H1 (cell line): ENCODE measurements at regions not wholly inside any gene's neighbourhood (a gene's known extent, or its start where the extent isn't known, plus 50 kb on each side); places are given as distances from the start of the nearest gene placed in this dataset.

ENCODE experiments used
- CTCF ChIA-PET: fragments of 300-600 bp; sonication (Branson Sonifier 250); formaldehyde crosslinking; loops from one replicate; lab custom pipeline; 2021; ENCODE audit not compliant: partially characterized antibody; lab: Charles Lee
- POLR2A ChIA-PET: fragments of 300-600 bp; sonication (Branson Sonifier 250); formaldehyde crosslinking; loops from one replicate; lab custom pipeline; 2021; ENCODE audit warnings: inconsistent platforms; ENCODE audit not compliant: partially characterized antibody; lab: Charles Lee
- DNase-seq, 2 experiments: peaks; one replicate each; pipeline versions ENCODE4 v3.0.0 to v3.0.0-alpha.2; 2010 to 2022; ENCODE audit warnings: low spot score in 2 of 2, low read depth in 1 of 2, mixed read lengths in 1 of 2
- FAIRE-seq: peaks from 2 replicates; lab custom pipeline; 2011; peaks lifted over from hg19 to GRCh38; lab: Jason Lieb, UNC
- H2AFZ ChIP-seq: 2 replicates; pipeline ENCODE4 v1.8.1; 2012; ENCODE audit warnings: low read length, inconsistent platforms
- H2AK5ac ChIP-seq: 2 replicates; pipeline ENCODE4 v1.6.1; 2013; ENCODE audit warnings: low read depth, low read length
- H2BK120ac ChIP-seq: replicated peaks from 2 replicates; pipeline ENCODE3; 2013; ENCODE audit warnings: low read depth, low read length, inconsistent platforms
- H2BK12ac ChIP-seq: 2 replicates; pipeline ENCODE4 v1.6.1; 2013; ENCODE audit warnings: low read depth, low read length
- H2BK15ac ChIP-seq: 2 replicates; pipeline ENCODE4 v1.6.1; 2013; ENCODE audit warnings: low read length
- H2BK20ac ChIP-seq: 2 replicates; pipeline ENCODE4 v1.6.1; 2013; ENCODE audit warnings: low read length
- H2BK5ac ChIP-seq: 2 replicates; pipeline ENCODE4 v1.6.1; 2013; ENCODE audit warnings: low read depth, low read length
- H3K14ac ChIP-seq: 2 replicates; pipeline ENCODE4 v1.6.1; 2013; ENCODE audit warnings: inconsistent platforms; ENCODE audit not compliant: insufficient read length
- H3K18ac ChIP-seq: 2 replicates; pipeline ENCODE4 v1.6.1; 2013; ENCODE audit warnings: low read length; ENCODE audit errors: extremely low read depth
- H3K23ac ChIP-seq: 2 replicates; pipeline ENCODE4 v1.6.1; 2013; ENCODE audit warnings: inconsistent platforms; ENCODE audit not compliant: insufficient read length
- H3K23me2 ChIP-seq: 2 replicates; pipeline ENCODE4 v1.6.1; 2013; ENCODE audit warnings: low read depth, low read length
- H3K27ac ChIP-seq: 2 replicates; pipeline ENCODE4 v1.6.1; 2011; ENCODE audit warnings: low read depth, low read length, inconsistent platforms
- H3K27me3 ChIP-seq, 4 experiments: replicated peaks in 1 of 4; 1 replicate in 1 of 4; 2 replicates in 3 of 4; pipeline versions ENCODE4 v1.6.1 to v1.8.1; 2011 to 2013; ENCODE audit warnings: low read length in 3 of 4, mild to moderate bottlenecking in 3 of 4, inconsistent platforms in 2 of 4, mixed read lengths in 2 of 4, moderate library complexity in 1 of 4; ENCODE audit not compliant: control insufficient read depth in 3 of 4, insufficient read depth in 3 of 4; ENCODE audit errors: extremely low read depth in 1 of 4
- H3K36me3 ChIP-seq, 4 experiments: 2 replicates each; pipeline versions ENCODE4 v1.6.1 to v1.8.1; 2011 to 2013; ENCODE audit warnings: mild to moderate bottlenecking in 4 of 4, low read length in 3 of 4, moderate library complexity in 2 of 4, control low read depth in 1 of 4, inconsistent platforms in 1 of 4; ENCODE audit not compliant: insufficient read depth in 4 of 4, control insufficient read depth in 2 of 4
- H3K4ac ChIP-seq: replicated peaks from 2 replicates; pipeline ENCODE3; 2013; ENCODE audit warnings: low read length, low read depth, mixed read lengths, inconsistent platforms; ENCODE audit not compliant: insufficient read length
- H3K4me1 ChIP-seq, 4 experiments: replicated peaks in 1 of 4; 1 replicate in 1 of 4; 2 replicates in 3 of 4; pipeline versions ENCODE4 v1.6.1 to v1.8.1; 2011 to 2013; ENCODE audit warnings: low read length in 3 of 4, inconsistent platforms in 2 of 4, mixed read lengths in 1 of 4; ENCODE audit not compliant: insufficient read depth in 4 of 4, control insufficient read depth in 3 of 4
- H3K4me2 ChIP-seq, 2 experiments: 2 replicates each; pipeline versions ENCODE4 v1.6.1 to v1.8.1; 2011 to 2013; ENCODE audit warnings: low read depth in 2 of 2, low read length in 2 of 2, control low read depth in 1 of 2, inconsistent platforms in 1 of 2, mild to moderate bottlenecking in 1 of 2; ENCODE audit not compliant: insufficient read depth in 1 of 2
- H3K4me3 ChIP-seq, 4 experiments: fragments of 200-600, 300-600 bp in 1 of 4; sonication (generic), shearing (Covaris generic), sonication (Bioruptor Twin) in 1 of 4; 2 replicates each; pipeline versions ENCODE4 v1.5.1 to v1.8.1; 2011 to 2016; ENCODE audit warnings: low read length in 4 of 4, low read depth in 3 of 4, control low read depth in 2 of 4, inconsistent platforms in 2 of 4, mild to moderate bottlenecking in 2 of 4, mixed read lengths in 1 of 4, moderate library complexity in 1 of 4; ENCODE audit not compliant: insufficient read depth in 2 of 4; ENCODE audit errors: extremely low read depth in 1 of 4
- H3K56ac ChIP-seq: replicated peaks from 2 replicates; pipeline ENCODE3; 2013; ENCODE audit warnings: low read depth, mild to moderate bottlenecking, mixed read lengths, low read length, inconsistent platforms; ENCODE audit not compliant: insufficient read length
- H3K79me1 ChIP-seq: 2 replicates; pipeline ENCODE4 v1.6.1; 2013; ENCODE audit warnings: low read depth, low read length, control low read depth
- H3K79me2 ChIP-seq, 2 experiments: 2 replicates each; pipeline versions ENCODE4 v1.6.1 to v1.8.1; 2012 to 2013; ENCODE audit warnings: low read length in 2 of 2, mild to moderate bottlenecking in 2 of 2, inconsistent platforms in 1 of 2; ENCODE audit not compliant: insufficient read depth in 2 of 2, control insufficient read depth in 1 of 2
- H3K9ac ChIP-seq, 4 experiments: replicated peaks in 1 of 4; 1 replicate in 1 of 4; 2 replicates in 3 of 4; pipeline versions ENCODE4 v1.6.1 to v1.8.1; 2011 to 2013; ENCODE audit warnings: low read depth in 3 of 4, low read length in 3 of 4, control low read depth in 2 of 4, mild to moderate bottlenecking in 2 of 4, moderate library complexity in 2 of 4, inconsistent platforms in 1 of 4; ENCODE audit errors: extremely low read depth in 1 of 4
- H3K9me3 ChIP-seq, 2 experiments: 2 replicates each; pipeline versions ENCODE4 v1.6.1 to v1.8.1; 2012 to 2013; ENCODE audit warnings: mild to moderate bottlenecking in 2 of 2, moderate library complexity in 2 of 2, control low read depth in 1 of 2, inconsistent platforms in 1 of 2, low read depth in 1 of 2, low read length in 1 of 2, mixed read lengths in 1 of 2; ENCODE audit not compliant: insufficient read depth in 2 of 2
- H4K20me1 ChIP-seq, 2 experiments: replicated peaks in 1 of 2; 2 replicates each; pipeline versions ENCODE3 to v1.8.1; 2011 to 2013; ENCODE audit warnings: inconsistent platforms in 2 of 2, low read length in 2 of 2, mild to moderate bottlenecking in 1 of 2; ENCODE audit not compliant: insufficient read depth in 2 of 2, control insufficient read depth in 1 of 2
- H4K5ac ChIP-seq: 2 replicates; pipeline ENCODE4 v1.6.1; 2013; ENCODE audit warnings: low read length, low read depth, mixed read lengths, inconsistent platforms; ENCODE audit not compliant: insufficient read length
- H4K8ac ChIP-seq: 2 replicates; pipeline ENCODE4 v1.8.0; 2013; ENCODE audit warnings: mild to moderate bottlenecking, moderate library complexity, low read length, inconsistent platforms; ENCODE audit not compliant: insufficient read depth; ENCODE audit errors: extremely low read depth
- H4K91ac ChIP-seq: replicated peaks from 2 replicates; pipeline ENCODE3; 2013; ENCODE audit warnings: low read length, mixed read lengths, inconsistent platforms; ENCODE audit not compliant: insufficient read length
- BRCA1 ChIP-seq: IDR thresholded peaks from 2 replicates; pipeline ENCODE4 v1.6.1; 2012; ENCODE audit warnings: low read depth, low read length, improper control_type of control experiment
- CBX8 ChIP-seq: fragments of 300-800, 300-1000 bp; sonication (generic); IDR thresholded peaks from 2 replicates; pipeline ENCODE4 v1.7.1; 2016; ENCODE audit warnings: low read depth, low read length, borderline replicate concordance
- CTBP2 ChIP-seq: IDR thresholded peaks from 2 replicates; pipeline ENCODE4 v1.7.0; 2011; ENCODE audit warnings: borderline replicate concordance, mild to moderate bottlenecking, moderate library complexity, mixed read lengths, low read length; ENCODE audit not compliant: insufficient read depth, insufficient read length
- EZH2 ChIP-seq: fragments of 200-600 bp; sonication (generic); IDR thresholded peaks from 2 replicates; pipeline ENCODE4 v1.7.1; 2012; ENCODE audit warnings: low read depth, mild to moderate bottlenecking, moderate library complexity, low read length, inconsistent platforms; ENCODE audit not compliant: severe bottlenecking
- GABPA ChIP-seq: IDR thresholded peaks from 2 replicates; pipeline ENCODE4 v1.6.1; 2011; ENCODE audit warnings: mild to moderate bottlenecking, low read length, moderate library complexity, borderline replicate concordance; ENCODE audit not compliant: insufficient read depth
- HDAC2 ChIP-seq, 2 experiments: fragments of 300-600 bp in 1 of 2; sonication (generic) in 1 of 2; IDR thresholded peaks; 2 replicates each; pipeline ENCODE4 v1.6.1; 2011 to 2012; ENCODE audit warnings: low read depth in 2 of 2, low read length in 2 of 2, mild to moderate bottlenecking in 2 of 2, moderate library complexity in 2 of 2, borderline replicate concordance in 1 of 2, inconsistent platforms in 1 of 2
- KDM4A ChIP-seq: IDR thresholded peaks from one replicate; pipeline ENCODE4 v1.7.1; 2012; ENCODE audit warnings: low read depth, mild to moderate bottlenecking, moderate library complexity, low read length, inconsistent platforms; ENCODE audit not compliant: severe bottlenecking
- RFX5 ChIP-seq: IDR thresholded peaks from 2 replicates; pipeline ENCODE4 v1.6.1; 2011; ENCODE audit warnings: low read depth, low read length, improper control_type of control experiment, borderline replicate concordance
- RXRA ChIP-seq: IDR thresholded peaks from 2 replicates; pipeline ENCODE4 v1.6.1; 2011; ENCODE audit warnings: low read depth, mild to moderate bottlenecking, low read length, moderate library complexity; ENCODE audit not compliant: insufficient read depth
- SIX5 ChIP-seq: IDR thresholded peaks from 2 replicates; pipeline ENCODE4 v1.6.1; 2011; ENCODE audit warnings: mild to moderate bottlenecking, low read depth, low read length
- SP4 ChIP-seq: IDR thresholded peaks from 2 replicates; pipeline ENCODE4 v1.6.1; 2012; ENCODE audit warnings: low read length, inconsistent platforms
- TCF12 ChIP-seq: IDR thresholded peaks from 2 replicates; pipeline ENCODE4 v1.6.1; 2011; ENCODE audit warnings: low read depth, mild to moderate bottlenecking, low read length
- ZNF274 ChIP-seq: IDR thresholded peaks from 2 replicates; pipeline ENCODE4 v1.7.0; 2012; ENCODE audit warnings: low read length, borderline replicate concordance; ENCODE audit errors: extremely low read depth
- WGBS, 2 experiments: shearing (Covaris generic) in 1 of 2; methylation state at CpG; one replicate each; pipeline versions ENCODE4 v1.1.6 to v1.1.7; 2013 to 2015; ENCODE audit warnings: low lambda C conversion rate in 2 of 2, mixed read lengths in 2 of 2, inconsistent platforms in 1 of 2, low coverage in 1 of 2, missing lambda C conversion rate in 1 of 2; ENCODE audit not compliant: insufficient replicate concordance in 2 of 2, insufficient coverage in 1 of 2, insufficient read length in 1 of 2; ENCODE audit errors: extremely low coverage in 1 of 2, missing lambda C conversion rate in 1 of 2; 5-methylcytosine and 5-hydroxymethylcytosine counted together

DNA sequence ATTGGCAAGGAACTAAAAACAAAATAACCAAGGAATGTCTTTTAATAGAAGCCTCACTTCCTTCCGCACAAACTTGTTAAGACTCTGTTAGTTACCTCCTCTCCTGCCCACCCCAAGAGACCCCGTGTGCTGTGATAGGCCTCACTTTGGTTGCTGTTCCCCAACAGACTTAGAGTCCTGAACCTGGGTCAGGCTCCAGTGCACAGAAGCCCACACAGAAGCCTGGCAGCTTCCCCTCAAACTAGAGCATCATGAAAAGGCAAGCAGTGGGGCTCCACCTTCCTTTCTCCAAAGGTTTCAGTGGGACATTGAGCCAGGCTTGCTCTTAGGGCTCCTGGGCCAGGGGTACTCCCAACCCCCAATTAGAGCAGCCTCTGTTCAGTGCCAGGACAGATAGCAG is 230.5 kb downstream of the ESM1 start:
- H3K23ac ChIP-seq: no peak overlapping the region
- no peak overlapping the region for H3K18ac ChIP-seq
- no peak overlapping the region for H2BK15ac ChIP-seq
- no peak overlapping the region for H4K91ac ChIP-seq
- no peak overlapping the region for H2AK5ac ChIP-seq
- H2BK12ac ChIP-seq: no peak overlapping the region
- H3K9ac ChIP-seq: no peak overlapping the region
- H3K4me3 ChIP-seq: no peak overlapping the region
- FAIRE-seq (no peak), DNase-seq (peak in 1 of 2 experiments; percentile 27)
- H3K27me3 ChIP-seq: no peaks in the 10 kb centered on the region
- ChIA-PET CTCF (interaction anchor here (0.6 kb wide), 1 partner anchor 1392 kb away, joined by 3 read pairs; no protein-coding TSS in a partner anchor), POLR2A (no interaction called here)
- no peak overlapping the region for H3K4ac ChIP-seq
- H3K36me3 ChIP-seq: no peaks in the 10 kb centered on the region
- H2BK120ac ChIP-seq: no peak overlapping the region
- H3K14ac ChIP-seq: no peak overlapping the region
- H2BK5ac ChIP-seq: no peak overlapping the region
- peaks cover 2% of the 10 kb centered on the region; the same call in 1 of the 2 replicates for H3K23me2 ChIP-seq
- no peaks in the 10 kb centered on the region for H4K20me1 ChIP-seq
- H2BK20ac ChIP-seq: no peak overlapping the region
- no peak overlapping the region for H4K5ac ChIP-seq
- TF ChIP-seq RFX5 (no peak), HDAC2 (IDR thresholded peaks at IDR 0.05; ENCODE audit: borderline replicate concordance in 1 of 2, low read depth in 2 of 2, low read length in 2 of 2) (no peak), TCF12 (no peak), KDM4A (no peak), ZNF274 (no peak), RXRA (no peak), BRCA1 (no peak), SIX5 (no peak), EZH2 (no peak), SP4 (no peak), GABPA (no peak), CTBP2 (no peak), CBX8 (no peak)
- H3K9me3 ChIP-seq: no peaks in the 10 kb centered on the region
- no peak overlapping the region for H3K4me2 ChIP-seq
- H3K79me2 ChIP-seq: no peaks in the 10 kb centered on the region
- WGBS, 2 experiments: 93% methylated on average over 2 of the region's 2 CpGs; no CpG with 5 or more reads in 1 of the 2 experiments
- H3K27ac ChIP-seq: no peak overlapping the region
- H2AFZ ChIP-seq: no peak overlapping the region
- H4K8ac ChIP-seq: no peak overlapping the region
- H3K4me1 ChIP-seq: no peaks in the 10 kb centered on the region
- H3K56ac ChIP-seq: no peak overlapping the region
- H3K79me1 ChIP-seq: no peaks in the 10 kb centered on the region
